Tongue (tissue), 1 donor: ENCODE measurements at regions not wholly inside any gene's neighbourhood (a gene's known extent, or its start where the extent isn't known, plus 50 kb on each side); places are given as distances from the start of the nearest gene placed in this dataset.
"Not testable (repeated sequence)": the region's sequence is repeated elsewhere in the genome, so short reads cannot be mapped to it uniquely, and the experiment has no call there.

Experiments
- DNase-seq: peaks from one replicate; pipeline ENCODE4 v3.0.0-alpha.2; 2015

GRCh38 chr11:134978388-134979088 is 566.5 kb upstream of the B3GAT1 start:
- no peak for DNase-seq

GRCh38 chr11:134976551-134976950 is 564.5 kb upstream of the B3GAT1 start:
- no peak for DNase-seq

GRCh38 chr11:134975866-134976376 is 563.9 kb upstream of the B3GAT1 start:
- DNase-seq = no peak

- DNase-seq = no peak
Observed at GRCh38 chr11:134973801-134974200, 561.8 kb upstream of the B3GAT1 start.

- DNase-seq = no peak
Observed at GRCh38 chr11:134971381-134971780, 559.3 kb upstream of the B3GAT1 start.

- no peak for DNase-seq
Observed at GRCh38 chr11:134967746-134968145, 555.7 kb upstream of the B3GAT1 start.

- DNase-seq = not testable (repeated sequence)
Observed at GRCh38 chr11:134961386-134961785, 549.3 kb upstream of the B3GAT1 start.

GRCh38 chr11:134958870-134959269 is 546.8 kb upstream of the B3GAT1 start:
- DNase-seq = no peak

GRCh38 chr11:134958336-134958640 is 546.2 kb upstream of the B3GAT1 start:
- no peak for DNase-seq

- DNase-seq = peak; percentile 67
Observed at GRCh38 chr11:134957540-134958335, 545.7 kb upstream of the B3GAT1 start.

- no peak for DNase-seq
Observed at GRCh38 chr11:134956450-134957210, 544.6 kb upstream of the B3GAT1 start.

GRCh38 chr11:134955970-134956369 is 543.9 kb upstream of the B3GAT1 start:
- DNase-seq = not testable (repeated sequence)

- no peak for DNase-seq
Observed at GRCh38 chr11:134955281-134955680, 543.2 kb upstream of the B3GAT1 start.

GRCh38 chr11:134954456-134954855 is 542.4 kb upstream of the B3GAT1 start:
- not testable (repeated sequence) for DNase-seq

GRCh38 chr11:134953417-134953970 is 541.5 kb upstream of the B3GAT1 start:
- not testable (repeated sequence) for DNase-seq

- DNase-seq = peak; percentile 30
Observed at GRCh38 chr11:134951305-134951700, 539.3 kb upstream of the B3GAT1 start.

- peak; percentile 48 for DNase-seq
Observed at GRCh38 chr11:134950692-134951304, 538.8 kb upstream of the B3GAT1 start.

- peak; percentile 49 for DNase-seq
Observed at GRCh38 chr11:134949121-134950090, 537.4 kb upstream of the B3GAT1 start.

GRCh38 chr11:134947556-134947955 is 535.5 kb upstream of the B3GAT1 start:
- no peak for DNase-seq

GRCh38 chr11:134945993-134946392 is 534.0 kb upstream of the B3GAT1 start:
- no peak for DNase-seq

GRCh38 chr11:134944986-134945385 is 532.9 kb upstream of the B3GAT1 start:
- DNase-seq = no peak
